GM12891 (cell line): ENCODE measurements at regions not wholly inside any gene's neighbourhood (a gene's known extent, or its start where the extent isn't known, plus 50 kb on each side); places are given as distances from the start of the nearest gene placed in this dataset.

Experiments used
- POLR2A ChIP-seq: IDR thresholded peaks from 2 replicates; pipeline ENCODE4 v1.6.1; 2011; ENCODE audit warnings: low read depth, low read length, control low read depth
- POLR2AphosphoS5 ChIP-seq: IDR thresholded peaks from 2 replicates; pipeline ENCODE4 v1.6.1; 2011; ENCODE audit warnings: low read depth, low read length, control low read depth
- POU2F2 ChIP-seq: IDR thresholded peaks from 2 replicates; pipeline ENCODE4 v1.6.1; 2011; ENCODE audit warnings: low read depth, mild to moderate bottlenecking, control low read depth, low read length, moderate library complexity
- SPI1 ChIP-seq: IDR thresholded peaks from 2 replicates; pipeline ENCODE4 v1.6.1; 2011; ENCODE audit warnings: low read depth, low read length, control low read depth
- TAF1 ChIP-seq: IDR thresholded peaks from 2 replicates; pipeline ENCODE4 v1.6.1; 2011; ENCODE audit warnings: low read depth, low read length, control low read depth

GRCh38 chr12:75661908-75662307 is 150.5 kb upstream of the KRR1 start:
- TF ChIP-seq POLR2A (no peak), POLR2AphosphoS5 (no peak), TAF1 (no peak), SPI1 (no peak), POU2F2 (no peak)
